ENCODE measurements at regions not wholly inside any gene's neighbourhood (a gene's known extent, or its start where the extent isn't known, plus 50 kb on each side); places are given as distances from the start of the nearest gene placed in this dataset.

GRCh38 chr2:188227713-188228112, 64.0 kb upstream of the GULP1 start:
- DNase-seq (ENCODE audit: low read depth) = no peak
- no peak for TF ChIP-seq CTCF (IDR thresholded peaks at IDR 0.05; ENCODE audit: control insufficient read depth, extremely low read depth, insufficient read depth)
- H3K4me3 ChIP-seq (ENCODE audit: low read depth, low read length) = no peak overlapping the region

DNA sequence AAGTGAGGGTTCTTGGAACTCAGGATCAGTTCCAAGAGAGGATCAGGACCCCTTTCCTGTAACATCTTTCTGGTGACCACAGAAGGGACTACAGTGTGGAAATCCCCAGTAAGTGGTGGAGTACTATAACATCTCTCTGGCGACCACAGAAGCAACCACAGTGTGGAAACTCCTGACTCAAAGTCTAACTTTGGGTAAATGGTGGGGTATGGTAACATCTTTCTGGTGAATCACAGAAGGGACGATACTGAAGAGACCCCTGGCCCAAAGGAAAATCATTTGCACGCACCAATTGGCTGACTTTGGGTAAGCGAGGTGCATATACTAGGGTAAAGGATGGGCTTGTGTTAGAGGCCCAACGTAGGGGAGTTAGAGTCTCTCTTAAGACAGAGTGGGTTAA, 56.3 kb upstream of the GULP1 start:
- DNase-seq (ENCODE audit: low read depth) = no peak
- H3K4me3 ChIP-seq (ENCODE audit: low read depth, low read length) = no peak overlapping the region
- TF ChIP-seq CTCF (IDR thresholded peaks at IDR 0.05; ENCODE audit: control insufficient read depth, extremely low read depth, insufficient read depth) = no peak

GRCh38 chr2:188238386-188238785, 53.3 kb upstream of the GULP1 start:
- H3K4me3 ChIP-seq (ENCODE audit: low read depth, low read length) = no peak overlapping the region
- TF ChIP-seq CTCF (IDR thresholded peaks at IDR 0.05; ENCODE audit: control insufficient read depth, extremely low read depth, insufficient read depth) = no peak
- DNase-seq (ENCODE audit: low read depth) = no peak
